RWPE2 (cell line): ENCODE measurements at regions not wholly inside any gene's neighbourhood (a gene's known extent, or its start where the extent isn't known, plus 50 kb on each side); places are given as distances from the start of the nearest gene placed in this dataset.

Experiments
- ATAC-seq: fragments of 200-7000 bp; cut with Tn5 transposase; 3 replicates; pipeline ENCODE4 v1.9.1; 2021; ENCODE audit warnings: low read depth
- DNase-seq: peaks from one replicate; pipeline ENCODE4 v3.0.0-alpha.2; 2020; ENCODE audit warnings: low spot score
- H3K27ac ChIP-seq: fragments of 450-650 bp; 2 replicates; pipeline ENCODE4 v1.5.1; 2017; ENCODE audit warnings: mild to moderate bottlenecking; ENCODE audit not compliant: poor library complexity, severe bottlenecking
- H3K27me3 ChIP-seq: fragments of 250-450 bp; sonication (Bioruptor Pico); 2 replicates; pipeline ENCODE4 v1.5.1; 2021; ENCODE audit warnings: mild to moderate bottlenecking, moderate library complexity; ENCODE audit not compliant: insufficient read depth, poor library complexity, severe bottlenecking
- H3K36me3 ChIP-seq: fragments of 250-450 bp; sonication (Bioruptor Pico); 2 replicates; pipeline ENCODE4 v1.5.1; 2020; ENCODE audit warnings: low read depth, mild to moderate bottlenecking, moderate library complexity
- H3K4me1 ChIP-seq: fragments of 250-450 bp; sonication (Bioruptor Pico); 2 replicates; pipeline ENCODE4 v1.5.1; 2021; ENCODE audit warnings: mild to moderate bottlenecking, moderate library complexity; ENCODE audit not compliant: insufficient read depth, poor library complexity, severe bottlenecking
- H3K4me3 ChIP-seq: fragments of 250-450 bp; sonication (Bioruptor Pico); 2 replicates; pipeline ENCODE4 v1.5.1; 2021; ENCODE audit warnings: mild to moderate bottlenecking, moderate library complexity; ENCODE audit not compliant: severe bottlenecking
- H3K9me3 ChIP-seq: fragments of 250-450 bp; sonication (Bioruptor Pico); 2 replicates; pipeline ENCODE4 v1.5.1; 2021; ENCODE audit warnings: mild to moderate bottlenecking, moderate library complexity; ENCODE audit not compliant: severe bottlenecking
- CTCF ChIP-seq: fragments of 450-650 bp; IDR thresholded peaks from one replicate; pipeline ENCODE4 v1.5.1; 2017; ENCODE audit warnings: mild to moderate bottlenecking, moderate library complexity; ENCODE audit not compliant: poor library complexity, severe bottlenecking

DNA sequence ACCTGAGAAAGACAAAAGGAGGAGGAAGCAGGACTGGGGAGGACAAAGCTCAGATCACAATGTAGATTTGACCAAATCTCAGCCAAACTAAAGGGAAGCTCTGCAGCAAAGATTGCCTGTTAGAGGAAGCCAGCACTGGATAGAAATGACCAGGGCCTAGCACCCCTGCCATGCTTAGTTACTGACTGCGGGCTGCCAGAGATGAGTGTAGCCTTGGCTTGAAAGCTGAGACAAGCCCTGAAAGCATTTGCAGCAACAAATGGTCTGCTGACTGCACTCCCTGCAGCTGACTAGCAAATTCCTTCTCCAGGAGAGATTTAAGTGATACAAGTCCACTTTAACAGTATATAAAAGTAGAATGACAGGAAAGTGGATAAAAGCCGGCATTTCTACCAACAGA lies 140.9 kb upstream of the CRIM1 start:
- DNase-seq (no peak), ATAC-seq (no peak)
- Histone ChIP-seq H3K27ac (no peak overlapping the region), H3K9me3 (no peaks in the 10 kb centered on the region), H3K36me3 (no peaks in the 10 kb centered on the region), H3K27me3 (peaks cover 3% of the 10 kb centered on the region), H3K4me1 (no peaks in the 10 kb centered on the region), H3K4me3 (no peak overlapping the region)
- no peak for TF ChIP-seq CTCF

DNA sequence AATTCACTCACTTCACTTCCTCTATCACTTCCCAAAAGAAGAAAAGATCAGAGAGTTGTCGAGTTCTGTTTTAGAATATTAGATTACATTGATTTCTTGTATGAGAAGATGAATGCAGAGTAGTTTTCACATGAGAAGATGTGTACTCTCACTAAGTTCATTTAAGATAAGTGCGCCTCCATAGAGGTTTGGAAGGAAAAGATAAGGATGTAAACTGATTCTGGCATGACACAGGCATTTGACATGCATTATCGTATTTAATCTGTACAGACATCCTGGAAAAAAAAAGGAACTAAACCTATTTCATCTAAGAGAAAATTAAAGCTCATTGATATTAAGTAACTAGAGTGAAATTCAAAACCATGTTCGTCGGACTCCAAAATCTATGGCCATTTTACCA lies 152.2 kb upstream of the CRIM1 start:
- H3K27ac ChIP-seq = no peak overlapping the region
- no peak for ATAC-seq
- no peak overlapping the region for H3K4me3 ChIP-seq
- no peaks in the 10 kb centered on the region for H3K4me1 ChIP-seq
- TF ChIP-seq CTCF = no peak
- DNase-seq = no peak
- no peaks in the 10 kb centered on the region for H3K36me3 ChIP-seq
- peaks cover 4% of the 10 kb centered on the region for H3K27me3 ChIP-seq
- no peaks in the 10 kb centered on the region for H3K9me3 ChIP-seq

DNA sequence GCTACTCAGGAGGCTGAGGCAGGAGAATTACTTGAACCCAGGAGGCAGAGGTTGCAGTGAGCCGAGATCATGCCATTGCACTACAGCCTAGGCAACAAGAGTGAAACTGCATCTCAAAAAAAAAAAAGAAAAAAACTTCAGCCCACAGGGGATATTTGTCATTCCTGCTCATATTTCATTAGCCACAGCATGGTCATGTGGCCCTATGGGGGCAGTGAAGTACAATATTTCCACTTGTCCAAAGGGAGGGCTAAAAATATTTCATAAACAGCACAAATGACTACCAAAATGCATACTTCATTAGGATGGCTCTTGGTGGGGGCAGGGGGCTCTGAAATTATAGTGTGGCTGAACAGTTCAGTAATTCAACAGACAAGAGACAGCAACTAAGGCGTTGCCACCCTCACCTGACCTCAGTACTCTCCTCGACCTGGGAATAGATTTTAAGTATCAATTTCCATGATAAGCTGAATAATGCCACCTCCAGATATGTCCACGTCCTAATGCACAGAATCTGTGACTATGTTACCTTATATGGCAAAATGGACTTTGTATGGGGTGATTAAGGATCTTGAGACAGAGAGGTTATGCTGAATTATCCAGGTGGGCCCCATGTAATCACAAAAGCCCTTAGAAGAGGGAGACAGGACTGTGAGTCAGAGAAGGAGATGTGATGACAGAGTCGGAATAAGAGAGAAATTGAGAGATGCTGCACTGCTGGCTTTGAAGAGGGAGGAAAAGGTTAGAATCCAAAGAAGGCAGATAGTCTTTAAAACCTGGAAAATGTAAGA lies 158.2 kb upstream of the CRIM1 start:
- Histone ChIP-seq H3K9me3 (no peaks in the 10 kb centered on the region), H3K4me1 (no peaks in the 10 kb centered on the region), H3K27ac (no peak overlapping the region), H3K27me3 (no peaks in the 10 kb centered on the region), H3K4me3 (no peak overlapping the region), H3K36me3 (no peaks in the 10 kb centered on the region)
- no peak for ATAC-seq
- DNase-seq = no peak
- TF ChIP-seq CTCF = no peak

GRCh38 chr2:36193680-36194079 lies 161.9 kb upstream of the CRIM1 start:
- Histone ChIP-seq H3K36me3 (no peaks in the 10 kb centered on the region), H3K4me3 (no peak overlapping the region), H3K4me1 (no peaks in the 10 kb centered on the region), H3K27ac (no peak overlapping the region), H3K9me3 (no peaks in the 10 kb centered on the region), H3K27me3 (no peaks in the 10 kb centered on the region)
- no peak for ATAC-seq
- no peak for TF ChIP-seq CTCF
- no peak for DNase-seq

DNA sequence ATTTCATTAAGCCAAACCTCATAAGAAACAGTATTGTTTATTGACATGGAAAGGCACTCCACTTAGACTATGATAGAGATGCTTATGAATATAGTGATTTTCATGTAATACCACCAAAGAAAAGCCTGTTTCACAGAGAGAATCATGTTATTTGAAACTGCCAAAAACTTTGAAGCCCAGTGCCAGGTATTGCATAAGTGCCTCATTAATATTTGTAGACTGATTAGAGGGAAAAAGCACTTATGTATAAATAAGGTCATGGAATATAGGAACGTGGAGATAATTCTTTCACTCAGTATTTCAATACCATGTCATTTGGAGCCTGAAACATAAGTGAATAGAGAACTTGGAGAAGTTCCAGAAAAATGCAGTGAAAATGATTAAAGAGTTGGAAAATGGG lies 162.6 kb upstream of the CRIM1 start:
- Histone ChIP-seq H3K9me3 (no peaks in the 10 kb centered on the region), H3K27me3 (no peaks in the 10 kb centered on the region), H3K4me3 (no peak overlapping the region), H3K4me1 (no peaks in the 10 kb centered on the region), H3K36me3 (no peaks in the 10 kb centered on the region), H3K27ac (no peak overlapping the region)
- no peak for TF ChIP-seq CTCF
- ATAC-seq (no peak), DNase-seq (no peak)
